Kidney glomerular epithelial cell (primary cell): ENCODE measurements at regions not wholly inside any gene's neighbourhood (a gene's known extent, or its start where the extent isn't known, plus 50 kb on each side); places are given as distances from the start of the nearest gene placed in this dataset.
"Not testable (repeated sequence)": the region's sequence is repeated elsewhere in the genome, so short reads cannot be mapped to it uniquely, and the experiment has no call there.

Experiments
- DNase-seq: peaks from one replicate; lab custom pipeline; 2025; lab: John Stamatoyannopoulos, UW

DNA sequence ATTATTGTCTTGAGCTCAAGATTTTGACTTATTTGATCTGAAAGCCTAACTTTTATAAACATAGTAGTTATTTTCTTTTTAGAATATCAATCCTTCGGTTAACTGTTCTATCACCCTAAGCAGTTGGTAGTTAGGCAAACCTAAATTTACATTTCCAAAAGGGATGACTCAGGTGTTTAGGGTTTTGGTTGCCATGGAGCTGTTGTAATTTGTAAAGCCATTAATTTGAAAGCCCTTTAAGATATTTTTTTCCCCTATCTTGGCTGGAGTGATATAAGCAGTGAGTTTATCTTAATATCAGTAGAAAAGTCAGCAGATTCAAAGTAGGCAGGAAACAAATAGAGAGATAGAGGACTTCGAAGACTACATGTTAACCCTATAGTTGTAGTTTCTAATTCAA is 1472.6 kb upstream of the CELF2 start:
- DNase-seq: no peak

DNA sequence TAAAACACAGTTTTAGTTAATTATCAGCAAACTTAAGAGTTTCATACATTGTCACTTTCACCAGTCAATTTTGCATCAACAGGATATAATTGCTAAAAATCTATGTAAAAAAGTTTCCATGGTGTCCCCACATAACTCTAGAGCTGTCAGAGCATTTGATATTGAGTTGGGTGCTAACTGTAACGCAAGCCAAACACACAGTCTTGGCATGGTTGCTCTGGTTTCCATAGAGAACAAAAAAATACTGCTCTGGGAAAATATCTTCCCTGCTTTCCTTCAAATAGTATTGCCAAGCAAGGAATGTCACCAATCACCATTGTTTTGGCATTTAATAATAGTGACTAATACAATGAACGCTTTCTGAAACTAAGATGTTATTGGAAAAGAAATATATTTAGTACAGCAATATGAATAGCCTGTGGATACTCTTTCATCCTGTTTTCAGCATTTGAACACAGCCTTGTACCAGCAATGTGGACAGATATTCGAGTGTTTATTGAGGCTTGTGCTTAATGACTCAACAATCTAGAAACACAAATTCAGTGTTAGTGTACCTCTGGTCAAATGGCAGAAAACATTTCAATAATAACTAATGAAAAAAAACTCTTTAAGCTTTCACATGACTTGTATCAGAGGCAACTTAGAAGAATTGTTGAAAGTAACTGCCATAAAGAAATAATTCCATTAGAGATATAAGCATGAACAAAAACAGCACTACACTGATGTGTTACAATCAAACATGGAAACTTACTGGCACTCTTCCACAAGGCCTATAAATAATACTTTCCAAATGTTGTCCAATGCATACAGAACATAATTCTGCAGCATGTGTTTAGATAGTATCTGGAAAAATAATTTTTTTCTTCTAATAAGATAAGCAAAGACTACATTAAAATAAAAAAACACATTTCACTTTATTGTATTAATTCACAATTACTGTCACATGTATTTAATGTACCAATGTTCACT is 1469.5 kb upstream of the CELF2 start:
- DNase-seq: no peak

DNA sequence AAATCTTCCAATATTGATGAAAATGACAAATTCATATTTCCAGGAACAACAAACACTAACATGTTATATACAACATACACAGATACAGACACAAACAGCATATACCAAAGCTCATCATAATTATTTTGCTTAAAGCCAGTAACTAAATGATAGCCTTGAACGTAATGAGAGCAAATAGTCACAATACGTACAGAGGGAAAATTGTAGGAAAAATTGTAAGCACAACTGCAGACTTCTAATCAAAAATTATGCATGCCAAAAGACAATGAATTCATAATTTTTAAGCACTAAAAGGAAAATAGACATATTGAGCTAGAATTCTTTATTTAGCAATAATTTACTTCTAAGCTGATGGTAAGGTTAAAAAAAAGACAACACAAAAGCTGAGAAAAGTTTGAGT is 1466.9 kb upstream of the CELF2 start:
- no peak for DNase-seq

DNA sequence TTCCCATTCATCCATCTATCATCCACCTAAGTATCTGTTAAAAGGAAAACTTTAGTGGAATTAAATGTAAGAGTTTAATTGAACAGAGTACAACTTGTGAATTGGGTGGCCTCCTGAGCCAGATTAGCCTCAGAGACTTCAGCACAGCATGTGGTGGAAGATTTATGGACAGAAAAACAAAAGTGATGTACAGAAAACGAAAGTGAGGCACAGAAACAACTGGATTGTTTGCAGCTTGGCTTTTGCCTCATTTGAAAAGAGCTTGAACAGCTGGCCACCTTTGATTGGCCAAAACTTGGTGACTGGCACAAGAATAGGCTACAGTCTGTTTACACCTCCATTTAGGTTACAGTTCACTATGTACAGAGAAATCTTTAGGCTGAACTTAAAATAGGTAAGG is 1463.4 kb upstream of the CELF2 start:
- no peak for DNase-seq

DNA sequence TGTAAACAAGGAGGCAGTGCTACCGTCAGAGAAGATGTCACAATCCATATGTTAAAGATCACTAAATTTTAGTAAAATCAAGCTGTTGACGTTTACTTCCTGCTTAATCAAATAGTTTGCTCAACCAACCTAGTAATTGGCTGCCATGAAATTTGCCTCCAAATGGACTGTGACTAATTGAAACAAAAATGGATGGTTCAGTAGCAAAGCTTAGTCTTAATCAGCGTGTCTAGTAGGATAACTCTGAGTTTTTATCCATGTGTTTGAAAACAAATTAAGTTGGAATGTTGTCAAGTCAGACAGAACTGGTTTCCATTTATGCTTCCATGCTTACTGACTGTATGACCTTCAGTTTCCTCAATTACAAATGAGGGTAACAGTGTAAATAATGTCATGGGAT is 1456.7 kb upstream of the CELF2 start:
- DNase-seq: no peak

DNA sequence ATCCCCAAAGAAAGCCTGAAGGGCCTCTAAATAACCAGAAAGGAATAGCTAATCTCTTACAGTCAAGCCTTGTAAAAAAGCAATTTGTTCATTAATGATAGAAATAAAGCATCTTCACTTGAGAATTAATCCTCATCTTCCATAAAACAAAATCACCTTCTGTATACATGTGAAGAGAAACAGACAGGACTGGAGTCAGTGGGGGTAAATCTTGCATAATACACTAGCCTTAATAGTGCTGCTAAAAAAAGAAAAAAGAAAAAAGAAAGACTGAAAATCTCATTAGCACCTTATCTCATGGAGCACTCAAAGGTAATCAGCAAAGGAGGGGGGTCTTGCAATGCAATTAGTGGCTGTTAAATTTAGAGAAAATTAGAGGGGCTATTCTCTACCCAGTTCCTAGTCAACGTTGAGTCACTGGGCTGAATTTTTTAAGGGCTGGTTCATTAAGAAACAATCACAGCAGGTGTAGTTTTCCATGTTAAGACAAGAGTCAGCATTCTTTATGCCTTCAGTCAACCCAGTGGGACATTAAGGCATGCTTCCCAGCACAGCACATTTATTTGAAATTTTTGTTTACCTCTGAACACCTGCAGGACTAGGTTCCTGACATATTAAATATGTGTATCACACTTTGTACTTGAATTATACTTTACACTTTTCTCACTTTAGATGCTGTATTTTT is 1455.7 kb upstream of the CELF2 start:
- no peak for DNase-seq

DNA sequence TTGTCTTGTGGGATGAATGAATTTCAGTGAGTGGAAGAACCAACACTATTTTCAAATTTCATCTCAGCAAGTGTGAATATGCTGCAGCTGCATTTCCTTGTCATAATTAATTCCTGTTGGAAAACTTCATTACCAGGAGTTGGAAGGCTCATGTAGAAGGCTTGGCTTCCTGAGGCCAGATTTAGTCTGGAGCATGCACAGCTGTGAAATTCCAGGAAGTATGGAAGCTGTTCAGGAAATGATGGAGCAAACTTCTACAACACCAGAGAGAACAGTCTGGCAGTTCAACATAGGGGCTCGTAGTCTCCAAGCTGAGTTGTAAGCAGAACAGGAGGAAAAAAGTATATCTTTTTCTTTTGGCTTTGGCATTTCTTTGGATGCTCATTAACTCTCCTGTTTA is 1439.9 kb upstream of the CELF2 start:
- DNase-seq: no peak

DNA sequence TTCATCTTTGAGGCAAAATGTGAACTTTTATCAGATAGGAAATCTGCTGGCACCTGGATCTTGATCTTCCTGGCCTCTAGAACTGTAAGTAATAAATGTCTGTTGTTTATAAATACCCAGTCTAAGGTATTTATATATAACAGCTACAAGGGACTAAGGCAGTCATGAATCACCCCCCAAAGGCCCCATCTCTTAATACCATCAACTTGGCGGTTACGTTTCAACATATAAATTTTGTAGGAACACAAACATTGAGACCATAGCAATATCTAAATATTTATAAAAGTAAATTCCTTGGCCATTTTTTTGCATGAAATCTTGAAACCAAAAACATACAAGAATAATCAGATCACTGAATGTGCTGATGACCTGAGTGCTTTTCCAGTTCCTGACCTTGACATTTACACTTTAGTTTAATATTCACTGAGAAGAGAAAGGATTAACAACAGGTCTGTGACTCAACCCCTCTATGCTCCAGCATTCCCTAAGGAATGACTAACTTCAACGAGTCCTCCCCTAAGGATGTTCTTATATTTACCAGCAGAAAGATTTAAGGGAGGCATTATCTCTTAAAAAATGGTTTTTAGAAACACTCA is 1438.5 kb upstream of the CELF2 start:
- peak; percentile 4 for DNase-seq

DNA sequence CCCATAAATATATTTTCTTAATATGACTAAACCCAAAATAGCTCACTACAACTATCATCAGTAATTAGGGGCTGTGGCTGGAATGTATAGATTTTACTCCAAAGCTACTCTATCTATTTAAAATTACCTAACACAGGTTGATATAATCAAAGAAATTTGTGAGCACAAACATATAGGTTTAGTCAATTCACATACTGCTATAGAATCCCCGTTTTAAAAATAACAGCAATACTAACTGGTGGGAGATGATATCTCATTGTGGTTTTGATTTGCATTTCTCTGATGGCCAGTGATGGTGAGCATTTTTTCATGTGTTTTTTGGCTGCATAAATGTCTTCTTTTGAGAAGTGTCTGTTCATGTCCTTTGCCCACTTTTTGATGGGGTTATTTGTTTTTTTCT is 1434.9 kb upstream of the CELF2 start:
- DNase-seq: not testable (repeated sequence)

DNA sequence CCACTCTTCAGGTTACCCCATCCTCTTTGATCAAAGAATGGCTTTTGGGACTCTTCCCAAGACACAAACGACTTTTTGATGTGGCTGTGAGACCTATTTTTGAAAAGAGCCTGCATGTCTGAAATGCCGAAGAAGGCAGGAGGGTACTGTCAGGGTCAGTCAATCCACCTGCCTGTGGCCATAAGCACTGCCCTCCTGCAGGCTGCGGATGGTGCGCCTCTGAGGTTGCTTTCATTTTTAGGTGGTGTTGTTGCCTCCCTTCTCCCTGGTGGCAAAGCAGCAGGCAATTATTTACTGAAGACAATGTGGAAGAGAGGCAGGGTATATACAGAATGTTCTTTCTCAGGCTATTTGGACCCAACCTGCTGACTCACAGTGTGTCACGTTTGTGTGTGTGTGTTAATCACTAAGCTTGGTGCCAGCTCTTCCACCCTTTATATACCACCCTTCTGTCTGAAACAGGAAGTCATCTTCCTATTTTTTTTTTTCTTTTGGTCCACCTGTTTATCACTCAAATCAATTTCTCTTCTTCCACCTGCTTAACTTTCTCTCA is 1421.2 kb upstream of the CELF2 start:
- DNase-seq: peak; percentile 57

DNA sequence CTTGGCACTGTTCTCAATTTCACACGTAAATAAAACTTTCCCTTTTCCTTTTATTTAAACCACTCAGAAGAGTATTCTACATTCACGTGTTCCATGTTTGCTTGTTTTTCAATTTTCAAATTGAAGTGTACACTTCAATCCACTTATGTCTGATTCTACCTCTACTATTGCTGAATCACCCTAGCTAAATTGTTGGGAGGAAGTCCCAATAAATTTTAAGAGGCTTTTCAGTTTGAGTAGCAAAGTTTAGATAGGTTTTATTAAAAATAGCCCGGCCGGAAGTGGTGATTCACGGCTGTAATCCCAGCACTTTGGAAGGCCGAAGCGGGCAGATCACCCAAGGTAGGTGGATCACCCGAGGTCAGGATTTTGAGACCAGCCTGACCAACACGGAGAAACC is 1414.7 kb upstream of the CELF2 start:
- DNase-seq: no peak

DNA sequence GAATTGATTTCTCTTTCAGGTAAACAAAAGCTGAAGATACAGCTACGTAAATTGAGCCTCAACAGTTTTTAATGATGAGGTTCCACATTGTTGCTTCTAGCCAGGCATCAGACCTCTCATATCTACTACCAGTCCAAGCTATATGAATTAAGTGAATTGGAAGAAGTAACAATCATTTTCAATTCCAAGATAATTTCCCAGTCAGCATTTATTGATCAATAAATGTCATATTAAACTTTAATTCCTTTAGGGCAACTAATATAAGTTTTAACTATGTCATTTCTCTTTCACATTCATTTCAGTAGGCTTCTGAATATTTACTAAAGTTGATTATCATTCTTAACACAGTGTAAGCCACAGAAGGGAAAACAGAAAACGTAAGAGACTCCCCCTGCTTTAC is 1413.7 kb upstream of the CELF2 start:
- DNase-seq: no peak

DNA sequence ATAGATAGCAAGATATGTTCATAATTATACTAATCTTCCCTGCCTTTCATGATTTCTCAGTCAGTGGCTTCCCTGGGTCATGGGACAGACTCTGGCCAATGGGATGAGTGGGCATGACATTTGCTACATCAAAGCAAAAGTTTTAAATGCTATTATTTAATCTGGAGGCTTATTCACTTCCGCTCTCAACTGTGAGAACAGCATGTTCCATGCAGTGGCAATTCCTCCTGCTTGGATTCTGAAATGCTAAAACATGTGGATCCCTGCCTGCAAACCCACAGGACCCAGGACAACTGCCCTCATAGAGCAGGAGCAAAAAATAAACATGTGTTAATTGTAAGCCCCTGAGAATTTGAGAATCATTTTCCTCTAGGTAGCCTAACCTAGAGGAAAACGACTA is 1412.4 kb upstream of the CELF2 start:
- DNase-seq: no peak

DNA sequence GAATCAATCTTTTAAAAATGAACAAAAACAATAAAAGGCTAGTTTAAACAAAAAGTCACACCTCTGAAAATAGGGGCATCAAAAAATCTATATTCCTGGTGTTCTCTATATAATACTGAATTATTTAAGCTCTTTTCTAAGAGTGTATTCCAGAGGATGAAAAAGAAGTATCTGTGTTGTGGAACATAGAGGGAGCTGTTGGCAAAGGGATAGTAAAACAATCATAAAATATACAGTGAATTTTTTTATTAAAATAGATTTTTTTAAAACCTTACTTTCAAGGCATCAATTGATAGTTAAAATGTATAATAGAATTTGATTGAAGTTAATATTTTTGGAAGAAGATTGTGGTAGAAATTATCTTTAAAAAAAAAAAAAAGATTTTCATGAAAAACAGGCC is 1409.1 kb upstream of the CELF2 start:
- DNase-seq: peak; percentile 16

DNA sequence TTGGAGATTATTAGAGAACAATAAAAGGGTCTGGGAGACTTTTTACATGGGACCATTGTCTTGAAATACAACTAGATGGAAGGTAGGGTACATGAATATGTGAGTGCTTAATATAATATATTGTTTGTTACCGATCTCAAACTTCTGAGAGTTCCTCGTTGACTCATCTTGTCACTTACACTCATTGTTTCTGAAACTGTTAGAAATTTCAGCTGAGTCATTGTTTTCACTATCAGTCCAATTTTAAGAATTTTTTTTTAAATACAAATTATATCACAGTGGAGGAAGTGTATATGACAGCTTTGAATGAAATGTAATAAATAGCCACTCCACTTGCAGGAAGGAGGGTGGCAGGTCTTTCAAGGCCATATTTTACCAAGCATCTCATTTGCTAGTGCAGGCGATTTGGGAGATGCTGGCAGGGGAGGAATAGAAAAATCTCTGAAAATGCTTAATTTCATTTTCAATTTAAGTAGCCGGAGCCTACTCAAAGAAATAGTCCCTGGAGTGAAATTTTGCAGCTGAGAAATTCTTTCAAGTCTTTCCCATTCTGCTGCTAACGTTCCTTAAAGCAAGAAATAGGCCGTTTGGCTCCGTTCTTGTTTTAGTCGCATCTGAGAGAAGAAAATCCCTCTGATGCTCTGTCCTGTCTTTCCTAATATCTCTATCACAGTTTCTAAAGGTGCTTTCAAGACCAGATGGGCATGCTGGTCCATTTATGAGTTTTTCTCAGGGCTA is 1404.2 kb upstream of the CELF2 start:
- DNase-seq: no peak

DNA sequence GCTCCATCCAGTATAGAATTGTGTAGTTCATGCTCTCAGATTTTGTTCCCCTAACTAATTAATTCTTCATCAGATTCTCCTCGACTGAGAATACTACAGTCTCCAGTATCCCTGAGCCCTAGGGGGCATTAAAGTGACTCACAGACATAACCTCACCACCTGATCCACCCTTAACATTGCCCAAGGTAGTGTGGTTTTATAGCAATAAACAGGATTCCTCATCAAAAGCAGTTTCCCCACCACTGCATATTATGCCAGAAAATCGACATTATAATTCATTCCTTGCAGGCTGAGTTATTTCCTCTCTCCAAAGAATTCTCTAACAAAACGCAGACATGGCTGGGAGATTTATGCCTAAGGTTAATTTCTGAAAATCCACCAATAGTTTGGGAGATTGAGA is 1402.5 kb upstream of the CELF2 start:
- no peak for DNase-seq

DNA sequence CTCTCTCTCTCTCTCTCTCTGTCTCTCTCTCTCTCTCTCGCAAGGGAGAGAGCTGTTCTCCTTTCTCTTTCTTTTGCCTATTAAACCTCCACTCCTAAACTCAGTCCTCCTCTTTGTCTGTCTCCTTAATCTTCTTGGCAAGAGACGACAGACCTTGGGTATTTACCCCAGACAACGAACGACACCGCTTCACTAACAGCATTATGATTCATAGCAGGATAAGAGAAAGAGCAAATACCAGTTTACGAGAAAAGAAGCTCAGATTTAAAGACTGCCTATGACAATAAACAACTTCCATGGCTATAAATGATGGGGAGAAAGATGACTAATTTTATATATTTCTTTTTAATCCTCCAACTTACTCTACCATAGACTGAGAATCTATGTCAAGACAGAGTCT is 1396.5 kb upstream of the CELF2 start:
- DNase-seq: no peak

DNA sequence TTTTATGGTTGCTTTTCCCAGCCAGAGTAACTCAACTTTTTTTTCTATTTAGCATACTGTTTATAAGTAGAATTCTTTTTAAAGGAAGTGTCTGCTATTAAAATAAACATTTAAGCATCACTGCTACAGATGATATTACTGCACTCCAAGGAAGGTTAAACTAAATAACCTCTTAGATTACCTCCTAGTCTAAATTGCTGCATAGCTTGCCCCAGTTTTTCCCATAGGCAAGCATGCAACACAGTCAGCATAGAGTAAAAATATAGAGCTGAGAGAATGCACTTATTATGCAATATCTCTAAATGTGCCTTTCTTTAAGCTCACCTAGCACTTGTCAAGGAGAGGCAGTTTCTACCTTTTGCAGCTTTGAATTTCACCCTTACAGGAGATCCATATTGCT is 1392.4 kb upstream of the CELF2 start:
- DNase-seq: no peak

DNA sequence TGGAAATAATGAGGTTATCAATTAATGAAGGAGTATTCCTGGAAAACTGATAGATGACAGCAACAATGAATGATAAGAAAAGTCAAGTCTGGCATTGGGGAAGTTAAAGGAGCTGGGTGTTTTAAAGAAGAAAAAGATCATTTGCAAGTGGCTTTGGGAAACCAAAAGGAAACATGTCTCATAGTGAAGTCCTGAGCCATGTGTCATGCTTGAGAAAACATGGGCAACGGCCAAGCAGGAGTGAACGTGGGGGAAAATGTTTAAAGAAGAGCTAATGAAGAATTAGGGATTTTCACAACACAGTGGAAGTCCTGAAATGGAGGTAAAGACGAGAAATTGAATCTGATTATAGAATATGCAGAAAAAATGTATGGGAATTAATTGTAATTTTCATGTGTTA is 1383.2 kb upstream of the CELF2 start:
- peak; percentile 32 for DNase-seq

DNA sequence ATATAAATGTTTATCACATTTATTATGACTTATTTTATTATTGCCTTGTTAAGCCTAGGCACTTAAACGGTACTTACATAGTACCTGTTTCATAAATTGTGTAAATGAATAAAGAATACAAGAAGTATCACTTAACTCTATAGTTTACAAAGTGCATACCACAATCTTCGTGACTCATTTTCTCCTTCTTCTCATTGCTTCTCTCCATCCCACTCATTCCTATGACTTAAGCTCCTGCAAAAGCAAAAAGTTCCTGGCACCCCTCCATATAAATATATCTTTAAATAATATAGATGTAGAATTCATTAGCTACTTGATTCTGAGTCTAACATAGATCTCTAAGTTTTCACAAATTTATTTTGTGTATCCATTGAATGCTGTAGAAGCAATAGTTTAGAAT is 1382.0 kb upstream of the CELF2 start:
- DNase-seq: no peak

DNA sequence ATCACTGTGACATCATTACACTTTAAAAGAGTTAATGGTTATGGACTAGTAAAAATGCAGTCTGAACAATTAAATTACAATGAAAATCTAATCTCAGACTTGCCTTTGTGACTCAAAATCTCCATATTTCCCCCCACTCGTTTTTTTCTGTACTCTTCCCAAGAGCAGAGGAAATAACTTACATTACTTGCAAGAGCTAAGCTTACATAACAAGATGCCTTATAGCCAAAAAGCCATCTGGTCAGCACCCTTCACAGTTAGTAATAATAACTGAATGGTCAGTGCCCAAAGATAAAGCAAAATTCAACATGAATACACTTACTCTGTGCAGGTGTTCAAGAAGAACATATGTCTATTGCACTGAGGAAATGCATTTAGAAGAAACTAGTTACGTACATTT is 1381.5 kb upstream of the CELF2 start:
- no peak for DNase-seq

DNA sequence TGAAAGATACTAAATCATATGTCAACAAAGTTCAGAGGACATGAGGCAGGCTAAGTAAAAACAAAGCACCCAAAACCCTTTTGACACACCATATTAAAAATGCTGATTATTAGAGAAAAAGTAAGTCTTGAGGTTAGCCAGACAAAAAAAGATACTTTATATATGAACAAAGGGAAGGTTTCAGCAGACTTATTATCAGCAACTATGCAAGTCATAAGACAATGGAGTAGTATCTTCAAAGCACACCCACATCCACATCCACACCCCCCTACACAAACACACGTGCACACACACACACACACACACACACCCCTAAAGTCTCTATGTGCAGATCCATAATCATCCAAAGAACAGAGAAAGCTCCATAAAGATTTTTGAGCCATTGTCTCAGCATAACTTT is 1373.9 kb upstream of the CELF2 start:
- no peak for DNase-seq
